ENCODE measurements at regions not wholly inside any gene's neighbourhood (a gene's known extent, or its start where the extent isn't known, plus 50 kb on each side); places are given as distances from the start of the nearest gene placed in this dataset.
"Not testable (repeated sequence)": the region's sequence is repeated elsewhere in the genome, so short reads cannot be mapped to it uniquely, and the experiment has no call there.

GRCh38 chr20:60102665-60103210 is 144.5 kb downstream of the CDH26 start:
- DNase-seq: no peak
- no peaks in the 10 kb centered on the region for H3K9me3 ChIP-seq (ENCODE audit: control insufficient read depth, low read length, poor library complexity, severe bottlenecking)
- Mint-ChIP-seq H3K27ac (no peak overlapping the region), H3K4me3 (no peak overlapping the region), H3K36me3 (ENCODE audit: low read depth) (no peaks in the 10 kb centered on the region), H3K4me1 (peaks cover 9% of the 10 kb centered on the region), H3K27me3 (peaks cover 5% of the 10 kb centered on the region)
- ATAC-seq: no peak

- H3K4me1 Mint-ChIP-seq: peaks cover 9% of the 10 kb centered on the region
- H3K9me3 ChIP-seq (ENCODE audit: control insufficient read depth, low read length, poor library complexity, severe bottlenecking): no peaks in the 10 kb centered on the region
- no peak for DNase-seq
- peak overlapping the region; percentile 37 for H3K27ac Mint-ChIP-seq
- no peak for ATAC-seq
- peaks cover 5% of the 10 kb centered on the region for H3K27me3 Mint-ChIP-seq
- H3K36me3 Mint-ChIP-seq (ENCODE audit: low read depth): no peaks in the 10 kb centered on the region
- H3K4me3 Mint-ChIP-seq: no peak overlapping the region
Observed at GRCh38 chr20:60104993-60105803, 147.0 kb downstream of the CDH26 start.

GRCh38 chr20:60106186-60106585 is 148.0 kb downstream of the CDH26 start:
- H3K27me3 Mint-ChIP-seq: peaks cover 12% of the 10 kb centered on the region
- not testable (repeated sequence) for H3K4me1 Mint-ChIP-seq; ATAC-seq; H3K36me3 Mint-ChIP-seq (ENCODE audit: low read depth); H3K27ac Mint-ChIP-seq; H3K9me3 ChIP-seq (ENCODE audit: control insufficient read depth, low read length, poor library complexity, severe bottlenecking); DNase-seq; H3K4me3 Mint-ChIP-seq

- no peak overlapping the region for H3K27ac Mint-ChIP-seq
- DNase-seq (no peak), ATAC-seq (no peak)
- H3K9me3 ChIP-seq (ENCODE audit: control insufficient read depth, low read length, poor library complexity, severe bottlenecking): no peaks in the 10 kb centered on the region
- no peaks in the 10 kb centered on the region for H3K4me1 Mint-ChIP-seq
- no peaks in the 10 kb centered on the region for H3K36me3 Mint-ChIP-seq (ENCODE audit: low read depth)
- peaks cover 11% of the 10 kb centered on the region for H3K27me3 Mint-ChIP-seq
- H3K4me3 Mint-ChIP-seq: no peak overlapping the region
Observed at GRCh38 chr20:60107621-60108390, 149.6 kb downstream of the CDH26 start.

- Mint-ChIP-seq H3K27me3 (peaks cover 16% of the 10 kb centered on the region), H3K36me3 (ENCODE audit: low read depth) (no peaks in the 10 kb centered on the region), H3K4me1 (no peaks in the 10 kb centered on the region), H3K27ac (no peak overlapping the region), H3K4me3 (no peak overlapping the region)
- ATAC-seq (no peak), DNase-seq (no peak)
- H3K9me3 ChIP-seq (ENCODE audit: control insufficient read depth, low read length, poor library complexity, severe bottlenecking): no peaks in the 10 kb centered on the region
Observed at GRCh38 chr20:60108397-60108796, 150.2 kb downstream of the CDH26 start.

- no peak overlapping the region for H3K4me3 Mint-ChIP-seq
- H3K27ac Mint-ChIP-seq: no peak overlapping the region
- no peaks in the 10 kb centered on the region for H3K36me3 Mint-ChIP-seq (ENCODE audit: low read depth)
- ATAC-seq: no peak
- peaks cover 20% of the 10 kb centered on the region for H3K27me3 Mint-ChIP-seq
- DNase-seq: no peak
- H3K9me3 ChIP-seq (ENCODE audit: control insufficient read depth, low read length, poor library complexity, severe bottlenecking): no peaks in the 10 kb centered on the region
- H3K4me1 Mint-ChIP-seq: no peaks in the 10 kb centered on the region
Observed at GRCh38 chr20:60113024-60113724, 155.0 kb downstream of the CDH26 start.

- ATAC-seq (no peak), DNase-seq (no peak)
- H3K27ac Mint-ChIP-seq: no peak overlapping the region
- peaks cover 25% of the 10 kb centered on the region for H3K27me3 Mint-ChIP-seq
- H3K4me3 Mint-ChIP-seq: no peak overlapping the region
- no peaks in the 10 kb centered on the region for H3K9me3 ChIP-seq (ENCODE audit: control insufficient read depth, low read length, poor library complexity, severe bottlenecking)
- H3K36me3 Mint-ChIP-seq (ENCODE audit: low read depth): no peaks in the 10 kb centered on the region
- no peaks in the 10 kb centered on the region for H3K4me1 Mint-ChIP-seq
Observed at GRCh38 chr20:60113771-60114170, 155.5 kb downstream of the CDH26 start.

GRCh38 chr20:60115451-60115850 is 157.2 kb downstream of the CDH26 start:
- Mint-ChIP-seq H3K4me1 (no peaks in the 10 kb centered on the region), H3K4me3 (no peak overlapping the region), H3K36me3 (ENCODE audit: low read depth) (no peaks in the 10 kb centered on the region), H3K27ac (no peak overlapping the region), H3K27me3 (peaks cover 33% of the 10 kb centered on the region)
- DNase-seq (no peak), ATAC-seq (no peak)
- no peaks in the 10 kb centered on the region for H3K9me3 ChIP-seq (ENCODE audit: control insufficient read depth, low read length, poor library complexity, severe bottlenecking)

- no peak for DNase-seq
- peaks cover 35% of the 10 kb centered on the region for H3K27me3 Mint-ChIP-seq
- H3K4me3 Mint-ChIP-seq: no peak overlapping the region
- H3K4me1 Mint-ChIP-seq: no peaks in the 10 kb centered on the region
- no peak overlapping the region for H3K27ac Mint-ChIP-seq
- H3K9me3 ChIP-seq (ENCODE audit: control insufficient read depth, low read length, poor library complexity, severe bottlenecking): no peaks in the 10 kb centered on the region
- no peak for ATAC-seq
- H3K36me3 Mint-ChIP-seq (ENCODE audit: low read depth): no peaks in the 10 kb centered on the region
Observed at GRCh38 chr20:60116128-60116909, 158.1 kb downstream of the CDH26 start.

GRCh38 chr20:60117065-60117464 is 158.8 kb downstream of the CDH26 start:
- ATAC-seq (no peak), DNase-seq (no peak)
- H3K27me3 Mint-ChIP-seq: peaks cover 35% of the 10 kb centered on the region
- H3K9me3 ChIP-seq (ENCODE audit: control insufficient read depth, low read length, poor library complexity, severe bottlenecking): no peaks in the 10 kb centered on the region
- H3K27ac Mint-ChIP-seq: no peak overlapping the region
- no peaks in the 10 kb centered on the region for H3K4me1 Mint-ChIP-seq
- no peaks in the 10 kb centered on the region for H3K36me3 Mint-ChIP-seq (ENCODE audit: low read depth)
- H3K4me3 Mint-ChIP-seq: no peak overlapping the region

- DNase-seq (no peak), ATAC-seq (no peak)
- peaks cover 44% of the 10 kb centered on the region for H3K27me3 Mint-ChIP-seq
- peaks cover 2% of the 10 kb centered on the region for H3K36me3 Mint-ChIP-seq (ENCODE audit: low read depth)
- H3K27ac Mint-ChIP-seq: no peak overlapping the region
- peaks cover 2% of the 10 kb centered on the region for H3K4me1 Mint-ChIP-seq
- no peaks in the 10 kb centered on the region for H3K9me3 ChIP-seq (ENCODE audit: control insufficient read depth, low read length, poor library complexity, severe bottlenecking)
- no peak overlapping the region for H3K4me3 Mint-ChIP-seq
Observed at GRCh38 chr20:60121903-60122302, 163.7 kb downstream of the CDH26 start.

GRCh38 chr20:60122671-60123070 is 164.4 kb downstream of the CDH26 start:
- DNase-seq (no peak), ATAC-seq (no peak)
- Mint-ChIP-seq H3K4me3 (no peak overlapping the region), H3K4me1 (peaks cover 2% of the 10 kb centered on the region), H3K27me3 (peaks cover 46% of the 10 kb centered on the region), H3K27ac (no peak overlapping the region), H3K36me3 (ENCODE audit: low read depth) (peaks cover 2% of the 10 kb centered on the region)
- no peaks in the 10 kb centered on the region for H3K9me3 ChIP-seq (ENCODE audit: control insufficient read depth, low read length, poor library complexity, severe bottlenecking)
